Right lobe of liver (tissue), 6 donors: ENCODE measurements at regions not wholly inside any gene's neighbourhood (a gene's known extent, or its start where the extent isn't known, plus 50 kb on each side); places are given as distances from the start of the nearest gene placed in this dataset.

ENCODE experiments used
- ATAC-seq, 4 donors: fragments of 200-7000 bp; cut with Tn5 transposase; one replicate each; pipeline ENCODE4 v1.9.1; 2020; ENCODE audit warnings: mild to moderate bottlenecking in 4 of 4, moderate library complexity in 4 of 4
- DNase-seq, 3 donors: peaks; one replicate each; pipeline ENCODE4 v3.0.0-alpha.2; 2020
- H3K27ac ChIP-seq, 3 donors: fragments of 200-600 bp; one replicate each; pipeline ENCODE4 v1.8.0; 2022
- H3K27me3 ChIP-seq, 2 donors: fragments of 200-600 bp; one replicate each; pipeline ENCODE4 v1.8.0; 2022
- H3K36me3 ChIP-seq, 4 donors: fragments of 200-600 bp; sonication (generic) in 1 of 4; one replicate each; pipeline versions ENCODE4 v1.5.1 to v1.8.0; 2017 to 2022; ENCODE audit warnings: control low read depth in 1 of 4
- H3K4me1 ChIP-seq, 4 donors: fragments of 200-600 bp; sonication (generic) in 1 of 4; one replicate each; pipeline versions ENCODE4 v1.5.1 to v1.8.0; 2017 to 2022; ENCODE audit warnings: control low read depth in 1 of 4
- H3K4me3 ChIP-seq, 3 donors: fragments of 200-600 bp; one replicate each; pipeline ENCODE4 v1.8.0; 2022
- H3K9me3 ChIP-seq, 4 donors: fragments of 200-600 bp; sonication (generic) in 1 of 4; one replicate each; pipeline versions ENCODE4 v1.5.1 to v1.8.0; 2017 to 2022; ENCODE audit warnings: control low read depth in 1 of 4
- POLR2A ChIP-seq: fragments of 450-650 bp; IDR thresholded peaks from one replicate; pipeline ENCODE4 v1.6.1; 2017; ENCODE audit warnings: antibody characterized with exemption, mild to moderate bottlenecking
- WGBS: methylation state at CpG from one replicate; pipeline ENCODE4 v1.1.6; 2018; ENCODE audit warnings: low coverage, low lambda C conversion rate; ENCODE audit not compliant: insufficient coverage; ENCODE audit errors: missing lambda C conversion rate; 5-methylcytosine and 5-hydroxymethylcytosine counted together
- intact Hi-C, 2 donors: fragments of 100-400 bp; cut with DNase I; formaldehyde crosslinking; loops; one replicate each; pipeline versions ENCODE4 v1.11.2 to v1.14.1; 2022
- TF ChIP-seq, protein P1 (sequence below), 4 donors: fragments of 200-600 bp in 3 of 4; fragments of 450-650 bp in 1 of 4; IDR thresholded peaks; one replicate each; pipeline versions ENCODE4 v1.5.1 to v1.8.0; 2016 to 2022; ENCODE audit warnings: antibody characterized with exemption in 4 of 4, mild to moderate bottlenecking in 2 of 4
- donor health status: DM: no; HTN: yes; CAD: no.
- donor health status: DM: no; HTN: no; CAD: no.
- donor health status: DM: no; HTN: no; CAD: no.
- donor health status: DM: no; HTN: yes; CAD: no.
- donor health status: DM: no; HTN: yes; CAD: no.

DNA sequence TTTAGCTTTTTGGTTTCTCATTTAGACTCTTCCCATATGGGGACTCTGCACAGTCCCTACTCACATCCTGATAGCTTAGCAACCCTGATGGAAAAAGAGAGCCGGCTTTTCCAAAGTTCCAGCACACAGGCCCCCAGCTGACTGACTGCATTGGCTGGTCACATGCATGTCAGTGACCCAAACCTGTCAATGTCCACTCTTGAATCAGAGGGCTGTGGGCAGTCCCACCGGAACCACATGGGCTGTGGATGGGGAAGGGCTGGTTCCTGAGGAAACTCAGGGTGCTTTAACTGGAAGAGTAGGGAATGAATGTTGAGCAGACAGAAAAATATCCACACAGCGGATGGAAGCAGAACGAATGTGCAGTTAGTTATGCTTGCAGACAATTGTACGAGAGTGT lies 136.6 kb downstream of the NSG2 start:
- TF ChIP-seq POLR2A, result no peak
- TF ChIP-seq, protein P1, sequence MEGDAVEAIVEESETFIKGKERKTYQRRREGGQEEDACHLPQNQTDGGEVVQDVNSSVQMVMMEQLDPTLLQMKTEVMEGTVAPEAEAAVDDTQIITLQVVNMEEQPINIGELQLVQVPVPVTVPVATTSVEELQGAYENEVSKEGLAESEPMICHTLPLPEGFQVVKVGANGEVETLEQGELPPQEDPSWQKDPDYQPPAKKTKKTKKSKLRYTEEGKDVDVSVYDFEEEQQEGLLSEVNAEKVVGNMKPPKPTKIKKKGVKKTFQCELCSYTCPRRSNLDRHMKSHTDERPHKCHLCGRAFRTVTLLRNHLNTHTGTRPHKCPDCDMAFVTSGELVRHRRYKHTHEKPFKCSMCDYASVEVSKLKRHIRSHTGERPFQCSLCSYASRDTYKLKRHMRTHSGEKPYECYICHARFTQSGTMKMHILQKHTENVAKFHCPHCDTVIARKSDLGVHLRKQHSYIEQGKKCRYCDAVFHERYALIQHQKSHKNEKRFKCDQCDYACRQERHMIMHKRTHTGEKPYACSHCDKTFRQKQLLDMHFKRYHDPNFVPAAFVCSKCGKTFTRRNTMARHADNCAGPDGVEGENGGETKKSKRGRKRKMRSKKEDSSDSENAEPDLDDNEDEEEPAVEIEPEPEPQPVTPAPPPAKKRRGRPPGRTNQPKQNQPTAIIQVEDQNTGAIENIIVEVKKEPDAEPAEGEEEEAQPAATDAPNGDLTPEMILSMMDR (IDR thresholded peaks at IDR 0.05), result no peak
- DNase-seq, result no peak
- Histone ChIP-seq H3K9me3 (no peaks in the 10 kb centered on the region), H3K27ac (no peak overlapping the region), H3K27me3 (no peaks in the 10 kb centered on the region), H3K4me3 (no peak overlapping the region), H3K36me3 (no peaks in the 10 kb centered on the region), H3K4me1 (no peaks in the 10 kb centered on the region)
- intact Hi-C loops, result no loop called here
- no peak for ATAC-seq
- 94% methylated on average over 3 of the region's 5 CpGs for WGBS

DNA sequence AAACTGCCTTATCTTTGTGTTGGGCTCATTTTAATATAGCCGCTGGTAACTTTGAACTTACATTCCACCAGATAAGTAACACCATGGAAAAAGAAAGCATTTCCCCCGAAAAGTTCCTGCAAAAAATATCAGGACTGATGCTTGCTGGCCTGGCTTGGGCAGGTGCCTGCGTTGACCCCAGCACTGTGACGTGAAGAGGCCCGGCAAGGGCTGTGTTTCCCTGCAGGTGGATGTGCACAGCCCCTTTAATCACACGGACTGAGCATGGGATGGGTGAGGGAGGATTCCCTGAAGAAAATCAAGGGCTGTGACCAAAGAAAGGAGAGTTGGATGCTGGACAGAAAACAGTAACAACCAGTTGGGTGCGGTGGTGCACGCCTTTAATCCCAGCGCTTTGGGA lies 138.2 kb downstream of the NSG2 start:
- intact Hi-C loops, result no loop called here
- no peak for DNase-seq
- Histone ChIP-seq H3K36me3 (no peaks in the 10 kb centered on the region), H3K27me3 (no peaks in the 10 kb centered on the region), H3K9me3 (no peaks in the 10 kb centered on the region), H3K27ac (no peak overlapping the region), H3K4me3 (no peak overlapping the region), H3K4me1 (peaks cover 0 to 7% (median under 1%) of the 10 kb centered on the region in 4 donors)
- WGBS, result 86% methylated on average over 9 of the region's 9 CpGs
- TF ChIP-seq, protein P1 (IDR thresholded peaks at IDR 0.05), result no peak
- no peak for TF ChIP-seq POLR2A
- ATAC-seq, result no peak

DNA sequence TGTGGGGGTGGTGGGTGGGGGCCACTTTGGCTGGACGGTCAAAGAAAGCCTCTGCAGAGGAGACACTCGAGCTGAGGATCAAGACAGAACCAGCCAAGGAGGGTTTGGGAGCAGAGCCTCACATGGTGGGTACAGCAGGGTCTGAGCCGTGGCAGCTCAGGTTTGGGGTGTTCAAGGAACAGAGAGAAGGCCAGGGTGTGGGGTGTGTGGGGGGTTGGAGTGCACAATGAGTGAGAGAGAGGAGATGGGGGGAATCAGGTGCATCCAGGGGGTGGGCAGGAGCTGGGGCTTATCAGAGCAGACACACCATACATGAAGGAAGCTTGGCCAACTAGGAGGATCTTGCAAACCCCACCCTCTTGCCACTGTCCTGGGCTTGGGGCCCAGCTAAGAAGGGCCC lies 140.0 kb downstream of the NSG2 start:
- H3K36me3 ChIP-seq, result no peaks in the 10 kb centered on the region
- TF ChIP-seq, protein P1 (IDR thresholded peaks at IDR 0.05), result no peak
- TF ChIP-seq POLR2A, result no peak
- no peak overlapping the region for H3K4me3 ChIP-seq
- ATAC-seq (no peak), DNase-seq (no peak)
- H3K9me3 ChIP-seq, result no peaks in the 10 kb centered on the region
- no peak overlapping the region for H3K27ac ChIP-seq
- no peaks in the 10 kb centered on the region for H3K27me3 ChIP-seq
- 56% methylated on average over 3 of the region's 3 CpGs for WGBS
- H3K4me1 ChIP-seq, result peaks cover 0 to 21% (median 9%) of the 10 kb centered on the region in 4 donors
- intact Hi-C loops, result no loop called here

DNA sequence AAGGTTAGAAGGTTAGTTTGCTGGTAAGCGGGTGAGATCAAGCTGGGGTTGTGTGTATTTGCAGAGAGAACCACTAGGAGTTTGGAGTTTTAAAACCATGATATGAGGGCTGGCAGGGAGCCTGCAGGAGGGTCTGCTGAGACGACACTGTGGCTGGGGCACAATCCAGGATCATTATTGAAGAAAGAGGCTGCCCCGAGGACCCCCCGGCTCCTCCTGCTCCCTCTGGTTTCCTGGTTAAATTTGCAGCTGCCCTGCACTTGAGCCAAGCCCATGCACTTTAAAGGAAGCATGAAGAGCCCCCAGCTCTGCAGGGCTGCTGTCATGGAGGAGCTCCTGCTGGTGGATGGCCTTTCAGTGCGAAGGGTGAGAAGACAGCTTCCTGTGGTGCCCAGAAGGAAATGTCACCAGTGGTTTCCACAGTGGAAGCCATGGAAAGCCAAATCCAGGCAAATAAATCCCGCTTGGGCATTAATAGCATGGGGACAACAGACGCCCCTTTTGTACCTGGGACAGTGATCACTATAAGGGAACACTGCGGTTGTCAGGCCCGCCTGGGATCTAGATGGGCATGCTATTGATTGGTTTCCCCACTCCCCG lies 140.7 kb downstream of the NSG2 start:
- DNase-seq (no peak), ATAC-seq (no peak)
- intact Hi-C loops, result no loop called here
- 82% methylated on average over 7 of the region's 10 CpGs for WGBS
- TF ChIP-seq, protein P1 (IDR thresholded peaks at IDR 0.05), result no peak
- no peak for TF ChIP-seq POLR2A
- H3K27me3 ChIP-seq, result no peaks in the 10 kb centered on the region
- no peak overlapping the region for H3K4me3 ChIP-seq
- H3K9me3 ChIP-seq, result no peaks in the 10 kb centered on the region
- no peaks in the 10 kb centered on the region for H3K36me3 ChIP-seq
- H3K4me1 ChIP-seq, result peaks cover 0 to 21% (median 9%) of the 10 kb centered on the region in 4 donors
- no peak overlapping the region for H3K27ac ChIP-seq

DNA sequence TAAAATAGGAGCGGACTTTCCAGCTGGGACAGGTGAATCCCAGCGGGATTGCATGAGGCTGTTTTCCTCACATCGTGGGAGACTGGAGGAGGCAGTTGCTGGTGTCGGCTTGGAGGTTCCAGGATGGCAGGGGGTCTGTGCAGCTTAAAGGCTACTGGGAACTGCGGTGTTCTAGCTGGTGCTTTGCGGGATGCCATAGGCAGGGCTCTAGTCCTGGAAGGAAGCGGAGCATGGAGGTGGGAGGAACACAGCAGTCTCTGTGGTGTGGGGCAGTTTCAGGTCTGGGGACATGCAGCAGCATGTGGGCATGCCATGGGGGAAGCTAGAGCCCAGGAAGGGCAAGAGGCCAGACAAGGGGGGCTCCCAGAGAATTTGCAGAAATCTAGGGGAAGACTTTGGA lies 141.5 kb downstream of the NSG2 start:
- 88% methylated on average over 7 of the region's 7 CpGs for WGBS
- TF ChIP-seq, protein P1 (IDR thresholded peaks at IDR 0.05), result no peak
- no peak for TF ChIP-seq POLR2A
- intact Hi-C loops, result no loop called here
- Histone ChIP-seq H3K4me3 (no peak overlapping the region), H3K4me1 (peaks cover 0 to 21% (median 9%) of the 10 kb centered on the region in 4 donors), H3K9me3 (no peaks in the 10 kb centered on the region), H3K36me3 (no peaks in the 10 kb centered on the region), H3K27ac (no peak overlapping the region), H3K27me3 (no peaks in the 10 kb centered on the region)
- DNase-seq (no peak), ATAC-seq (no peak)
